HL-60 (cell line): ENCODE measurements at regions not wholly inside any gene's neighbourhood (a gene's known extent, or its start where the extent isn't known, plus 50 kb on each side); places are given as distances from the start of the nearest gene placed in this dataset.
"Not testable (repeated sequence)": the region's sequence is repeated elsewhere in the genome, so short reads cannot be mapped to it uniquely, and the experiment has no call there.

Experiments
- POLR2AphosphoS5 ChIP-seq: IDR thresholded peaks from 2 replicates; pipeline ENCODE4 v1.6.1; 2012; ENCODE audit warnings: low read depth
- SPI1 ChIP-seq: IDR thresholded peaks from 2 replicates; pipeline ENCODE4 v1.6.1; 2012; ENCODE audit warnings: low read depth, mild to moderate bottlenecking, borderline replicate concordance
- TF ChIP-seq, protein P1 (sequence below): IDR thresholded peaks from one replicate; pipeline ENCODE4 v1.5.1; 2011; ENCODE audit warnings: low read length, control low read depth, inconsistent platforms; ENCODE audit not compliant: insufficient read depth
- TF ChIP-seq, protein P2 (sequence below): IDR thresholded peaks from 2 replicates; pipeline ENCODE4 v1.6.1; 2012; ENCODE audit warnings: low read depth; ENCODE audit not compliant: insufficient replicate concordance

DNA sequence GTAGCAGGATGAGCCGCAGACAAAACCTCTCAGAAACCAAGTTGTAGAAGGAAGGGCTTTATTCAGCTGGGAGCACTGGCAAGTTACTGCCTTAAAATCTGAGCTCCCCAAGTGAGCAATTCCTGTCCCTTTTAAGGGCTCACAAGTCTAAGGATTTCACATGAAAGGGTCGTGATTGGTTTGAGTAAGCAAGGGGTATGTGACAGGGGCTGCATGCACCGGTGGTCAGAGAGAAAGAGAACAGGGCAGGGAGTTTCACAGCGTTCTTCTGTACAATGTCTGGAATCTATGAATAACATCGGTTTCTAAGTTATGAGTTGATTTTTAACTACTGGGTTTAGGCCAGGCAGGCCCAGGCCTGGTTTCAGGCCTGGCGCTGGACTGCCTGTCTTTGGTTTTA is 660.3 kb upstream of the ATXN7L3B start:
- not testable (repeated sequence) for TF ChIP-seq POLR2AphosphoS5, SPI1
- TF ChIP-seq, protein P1, sequence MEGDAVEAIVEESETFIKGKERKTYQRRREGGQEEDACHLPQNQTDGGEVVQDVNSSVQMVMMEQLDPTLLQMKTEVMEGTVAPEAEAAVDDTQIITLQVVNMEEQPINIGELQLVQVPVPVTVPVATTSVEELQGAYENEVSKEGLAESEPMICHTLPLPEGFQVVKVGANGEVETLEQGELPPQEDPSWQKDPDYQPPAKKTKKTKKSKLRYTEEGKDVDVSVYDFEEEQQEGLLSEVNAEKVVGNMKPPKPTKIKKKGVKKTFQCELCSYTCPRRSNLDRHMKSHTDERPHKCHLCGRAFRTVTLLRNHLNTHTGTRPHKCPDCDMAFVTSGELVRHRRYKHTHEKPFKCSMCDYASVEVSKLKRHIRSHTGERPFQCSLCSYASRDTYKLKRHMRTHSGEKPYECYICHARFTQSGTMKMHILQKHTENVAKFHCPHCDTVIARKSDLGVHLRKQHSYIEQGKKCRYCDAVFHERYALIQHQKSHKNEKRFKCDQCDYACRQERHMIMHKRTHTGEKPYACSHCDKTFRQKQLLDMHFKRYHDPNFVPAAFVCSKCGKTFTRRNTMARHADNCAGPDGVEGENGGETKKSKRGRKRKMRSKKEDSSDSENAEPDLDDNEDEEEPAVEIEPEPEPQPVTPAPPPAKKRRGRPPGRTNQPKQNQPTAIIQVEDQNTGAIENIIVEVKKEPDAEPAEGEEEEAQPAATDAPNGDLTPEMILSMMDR: not testable (repeated sequence)
- TF ChIP-seq, protein P2, sequence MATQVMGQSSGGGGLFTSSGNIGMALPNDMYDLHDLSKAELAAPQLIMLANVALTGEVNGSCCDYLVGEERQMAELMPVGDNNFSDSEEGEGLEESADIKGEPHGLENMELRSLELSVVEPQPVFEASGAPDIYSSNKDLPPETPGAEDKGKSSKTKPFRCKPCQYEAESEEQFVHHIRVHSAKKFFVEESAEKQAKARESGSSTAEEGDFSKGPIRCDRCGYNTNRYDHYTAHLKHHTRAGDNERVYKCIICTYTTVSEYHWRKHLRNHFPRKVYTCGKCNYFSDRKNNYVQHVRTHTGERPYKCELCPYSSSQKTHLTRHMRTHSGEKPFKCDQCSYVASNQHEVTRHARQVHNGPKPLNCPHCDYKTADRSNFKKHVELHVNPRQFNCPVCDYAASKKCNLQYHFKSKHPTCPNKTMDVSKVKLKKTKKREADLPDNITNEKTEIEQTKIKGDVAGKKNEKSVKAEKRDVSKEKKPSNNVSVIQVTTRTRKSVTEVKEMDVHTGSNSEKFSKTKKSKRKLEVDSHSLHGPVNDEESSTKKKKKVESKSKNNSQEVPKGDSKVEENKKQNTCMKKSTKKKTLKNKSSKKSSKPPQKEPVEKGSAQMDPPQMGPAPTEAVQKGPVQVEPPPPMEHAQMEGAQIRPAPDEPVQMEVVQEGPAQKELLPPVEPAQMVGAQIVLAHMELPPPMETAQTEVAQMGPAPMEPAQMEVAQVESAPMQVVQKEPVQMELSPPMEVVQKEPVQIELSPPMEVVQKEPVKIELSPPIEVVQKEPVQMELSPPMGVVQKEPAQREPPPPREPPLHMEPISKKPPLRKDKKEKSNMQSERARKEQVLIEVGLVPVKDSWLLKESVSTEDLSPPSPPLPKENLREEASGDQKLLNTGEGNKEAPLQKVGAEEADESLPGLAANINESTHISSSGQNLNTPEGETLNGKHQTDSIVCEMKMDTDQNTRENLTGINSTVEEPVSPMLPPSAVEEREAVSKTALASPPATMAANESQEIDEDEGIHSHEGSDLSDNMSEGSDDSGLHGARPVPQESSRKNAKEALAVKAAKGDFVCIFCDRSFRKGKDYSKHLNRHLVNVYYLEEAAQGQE: not testable (repeated sequence)
